Panc1 (cell line): ENCODE measurements at regions not wholly inside any gene's neighbourhood (a gene's known extent, or its start where the extent isn't known, plus 50 kb on each side); places are given as distances from the start of the nearest gene placed in this dataset.

Source experiments
- CTCF ChIP-seq: fragments of 450-650 bp; IDR thresholded peaks from 2 replicates; pipeline ENCODE4 v1.5.1; 2017; ENCODE audit warnings: mild to moderate bottlenecking
- POLR2AphosphoS5 ChIP-seq: IDR thresholded peaks from 2 replicates; pipeline ENCODE4 v1.6.1; 2012; ENCODE audit warnings: mild to moderate bottlenecking, low read depth, low read length, moderate library complexity
- REST ChIP-seq, 2 experiments: IDR thresholded peaks; 2 replicates each; pipeline ENCODE4 v1.6.1; 2011 to 2012; ENCODE audit warnings: low read depth in 2 of 2, control low read depth in 1 of 2, low read length in 1 of 2, mild to moderate bottlenecking in 1 of 2, moderate library complexity in 1 of 2; ENCODE audit not compliant: insufficient read depth in 1 of 2
- SIN3A ChIP-seq: IDR thresholded peaks from 2 replicates; pipeline ENCODE4 v1.6.1; 2012; ENCODE audit warnings: low read depth, mild to moderate bottlenecking, low read length, moderate library complexity, borderline replicate concordance; ENCODE audit not compliant: insufficient read depth
- TCF7L2 ChIP-seq: IDR thresholded peaks from 2 replicates; pipeline ENCODE4 v1.6.1; 2011; ENCODE audit warnings: mild to moderate bottlenecking, low read depth, low read length, inconsistent platforms

- TF ChIP-seq CTCF (no peak), POLR2AphosphoS5 (no peak), REST (IDR thresholded peaks at IDR 0.05; ENCODE audit: insufficient read depth in 1 of 2, low read depth in 2 of 2, low read length in 1 of 2) (no peak), SIN3A (no peak), TCF7L2 (no peak)
Observed at GRCh38 chr13:105492216-105492615, 1043.2 kb downstream of the EFNB2 start.
